Mammary epithelial cell (primary cell): ENCODE measurements at regions not wholly inside any gene's neighbourhood (a gene's known extent, or its start where the extent isn't known, plus 50 kb on each side); places are given as distances from the start of the nearest gene placed in this dataset.

ENCODE experiments used
- EZH2 ChIP-seq: IDR thresholded peaks from 2 replicates; pipeline ENCODE4 v1.6.1; 2012; ENCODE audit warnings: low read length, inconsistent platforms, borderline replicate concordance
- TF ChIP-seq, protein P1 (sequence below), 2 donors: IDR thresholded peaks in 1 of 2; conservative IDR thresholded peaks in 1 of 2; 2 replicates each; pipeline ENCODE4 v1.5.1; 2011 to 2012; ENCODE audit warnings: inconsistent platforms in 2 of 2, low read length in 2 of 2, mild to moderate bottlenecking in 2 of 2, control low read depth in 1 of 2, low read depth in 1 of 2; ENCODE audit not compliant: insufficient read depth in 1 of 2; ENCODE audit errors: extremely low read depth in 1 of 2

GRCh38 chr13:62209529-62209928 lies 793.9 kb upstream of the PCDH20 start:
- TF ChIP-seq, protein P1, sequence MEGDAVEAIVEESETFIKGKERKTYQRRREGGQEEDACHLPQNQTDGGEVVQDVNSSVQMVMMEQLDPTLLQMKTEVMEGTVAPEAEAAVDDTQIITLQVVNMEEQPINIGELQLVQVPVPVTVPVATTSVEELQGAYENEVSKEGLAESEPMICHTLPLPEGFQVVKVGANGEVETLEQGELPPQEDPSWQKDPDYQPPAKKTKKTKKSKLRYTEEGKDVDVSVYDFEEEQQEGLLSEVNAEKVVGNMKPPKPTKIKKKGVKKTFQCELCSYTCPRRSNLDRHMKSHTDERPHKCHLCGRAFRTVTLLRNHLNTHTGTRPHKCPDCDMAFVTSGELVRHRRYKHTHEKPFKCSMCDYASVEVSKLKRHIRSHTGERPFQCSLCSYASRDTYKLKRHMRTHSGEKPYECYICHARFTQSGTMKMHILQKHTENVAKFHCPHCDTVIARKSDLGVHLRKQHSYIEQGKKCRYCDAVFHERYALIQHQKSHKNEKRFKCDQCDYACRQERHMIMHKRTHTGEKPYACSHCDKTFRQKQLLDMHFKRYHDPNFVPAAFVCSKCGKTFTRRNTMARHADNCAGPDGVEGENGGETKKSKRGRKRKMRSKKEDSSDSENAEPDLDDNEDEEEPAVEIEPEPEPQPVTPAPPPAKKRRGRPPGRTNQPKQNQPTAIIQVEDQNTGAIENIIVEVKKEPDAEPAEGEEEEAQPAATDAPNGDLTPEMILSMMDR (conservative IDR thresholded peaks at IDR 0.05 in 1 of 2, IDR thresholded peaks at IDR 0.05 in 1 of 2; ENCODE audit: extremely low read depth in 1 of 2, insufficient read depth in 1 of 2, low read depth in 1 of 2, low read length in 2 of 2) = no peak
- no peak for TF ChIP-seq EZH2
